Fibroblast of lung (primary cell): ENCODE measurements at regions not wholly inside any gene's neighbourhood (a gene's known extent, or its start where the extent isn't known, plus 50 kb on each side); places are given as distances from the start of the nearest gene placed in this dataset.

ENCODE experiments used
- DNase-seq, 2 donors: peaks; one replicate each; pipeline versions ENCODE4 v3.0.0 to v3.0.0-alpha.2; 2010; ENCODE audit warnings: low read depth in 2 of 2
- H2AFZ ChIP-seq: 2 replicates; pipeline ENCODE4 v1.5.1; 2012; ENCODE audit warnings: low read length, control low read depth, inconsistent platforms
- H3K27ac ChIP-seq: 2 replicates; pipeline ENCODE4 v1.5.1; 2011; ENCODE audit warnings: low read length, control low read depth; ENCODE audit not compliant: insufficient read depth
- H3K27me3 ChIP-seq: 2 replicates; pipeline ENCODE4 v1.5.1; 2011; ENCODE audit warnings: mild to moderate bottlenecking, low read length; ENCODE audit not compliant: control insufficient read depth, insufficient read depth
- H3K36me3 ChIP-seq: 2 replicates; pipeline ENCODE4 v1.5.1; 2011; ENCODE audit warnings: low read length; ENCODE audit not compliant: control insufficient read depth, insufficient read depth
- H3K4me1 ChIP-seq: 2 replicates; pipeline ENCODE4 v1.5.1; 2011; ENCODE audit warnings: low read length; ENCODE audit not compliant: control insufficient read depth, insufficient read depth; ENCODE audit errors: extremely low read depth
- H3K4me2 ChIP-seq: 2 replicates; pipeline ENCODE4 v1.5.1; 2011; ENCODE audit warnings: low read length, control low read depth; ENCODE audit not compliant: insufficient read depth; ENCODE audit errors: extremely low read depth
- H3K4me3 ChIP-seq, 4 experiments: fragments of 200-600 bp in 1 of 4; sonication (generic) in 1 of 4; replicated peaks in 1 of 4; 2 replicates each; pipeline ENCODE4 v1.5.1; 2011 to 2016; ENCODE audit warnings: low read length in 4 of 4, low read depth in 3 of 4, mild to moderate bottlenecking in 3 of 4, control low read depth in 2 of 4, inconsistent platforms in 1 of 4, mixed read lengths in 1 of 4; ENCODE audit not compliant: insufficient read depth in 1 of 4; ENCODE audit errors: control extremely low read depth in 1 of 4
- H3K79me2 ChIP-seq: 2 replicates; pipeline ENCODE4 v1.5.1; 2012; ENCODE audit warnings: mild to moderate bottlenecking, low read length, inconsistent platforms; ENCODE audit not compliant: control insufficient read depth, insufficient read depth
- H3K9ac ChIP-seq: 2 replicates; pipeline ENCODE4 v1.5.1; 2011; ENCODE audit warnings: mild to moderate bottlenecking, low read length, control low read depth; ENCODE audit not compliant: insufficient read depth
- H3K9me3 ChIP-seq: 2 replicates; pipeline ENCODE4 v1.5.1; 2012; ENCODE audit warnings: low read depth, low read length; ENCODE audit not compliant: control insufficient read depth, insufficient read depth
- H4K20me1 ChIP-seq: 2 replicates; pipeline ENCODE4 v1.5.1; 2011; ENCODE audit warnings: low read length; ENCODE audit not compliant: control insufficient read depth, insufficient read depth; ENCODE audit errors: extremely low read depth
- CTCF ChIP-seq, 2 donors: IDR thresholded peaks in 1 of 2; conservative IDR thresholded peaks in 1 of 2; 1 replicate in 1 of 2; 2 replicates in 1 of 2; pipeline ENCODE4 v1.5.1; 2011 to 2012; ENCODE audit warnings: low read length in 2 of 2, control low read depth in 1 of 2, inconsistent platforms in 1 of 2, low read depth in 1 of 2, mild to moderate bottlenecking in 1 of 2
- EZH2 ChIP-seq: IDR thresholded peaks from 2 replicates; pipeline ENCODE4 v1.5.1; 2012; ENCODE audit warnings: low read length, control low read depth, mild to moderate bottlenecking; ENCODE audit errors: missing control alignments

GRCh38 chr17:36756695-36757094 is 155.3 kb downstream of the MRM1 start:
- no peaks in the 10 kb centered on the region for H3K4me1 ChIP-seq

GRCh38 chr17:36760425-36760824 is 159.0 kb downstream of the MRM1 start:
- no peak for DNase-seq
- TF ChIP-seq EZH2 = no peak
- no peak for TF ChIP-seq CTCF (conservative IDR thresholded peaks at IDR 0.05 in 1 of 2, IDR thresholded peaks at IDR 0.05 in 1 of 2; ENCODE audit: low read depth in 1 of 2, low read length in 2 of 2)
- Histone ChIP-seq H3K4me3 (no peak overlapping the region), H3K9me3 (no peaks in the 10 kb centered on the region), H3K27me3 (no peaks in the 10 kb centered on the region), H3K4me1 (no peaks in the 10 kb centered on the region), H4K20me1 (no peaks in the 10 kb centered on the region), H3K4me2 (no peak overlapping the region), H3K27ac (no peak overlapping the region), H3K9ac (no peak overlapping the region), H3K36me3 (no peaks in the 10 kb centered on the region), H2AFZ (no peak overlapping the region), H3K79me2 (no peaks in the 10 kb centered on the region)

More at GRCh38 chr17:36756695-36757094, 155.3 kb downstream of the MRM1 start:
- H3K27me3 ChIP-seq = peaks cover 7% of the 10 kb centered on the region
- no peaks in the 10 kb centered on the region for H3K36me3 ChIP-seq
- H3K4me3 ChIP-seq = no peak overlapping the region
- H3K9ac ChIP-seq = no peak overlapping the region
- DNase-seq = no peak
- H4K20me1 ChIP-seq = no peaks in the 10 kb centered on the region
- no peak overlapping the region for H3K4me2 ChIP-seq
- no peaks in the 10 kb centered on the region for H3K79me2 ChIP-seq
- no peaks in the 10 kb centered on the region for H3K9me3 ChIP-seq
- H2AFZ ChIP-seq = no peak overlapping the region
- H3K27ac ChIP-seq = no peak overlapping the region
- TF ChIP-seq EZH2 (no peak), CTCF (conservative IDR thresholded peaks at IDR 0.05 in 1 of 2, IDR thresholded peaks at IDR 0.05 in 1 of 2; ENCODE audit: low read depth in 1 of 2, low read length in 2 of 2) (no peak)

GRCh38 chr17:36761203-36761950 is 160.0 kb downstream of the MRM1 start:
- no peak overlapping the region for H2AFZ ChIP-seq
- H3K9me3 ChIP-seq = no peaks in the 10 kb centered on the region
- H3K79me2 ChIP-seq = no peaks in the 10 kb centered on the region
- no peak overlapping the region for H3K9ac ChIP-seq
- H4K20me1 ChIP-seq = no peaks in the 10 kb centered on the region
- no peak overlapping the region for H3K4me3 ChIP-seq
- H3K27me3 ChIP-seq = no peaks in the 10 kb centered on the region
- DNase-seq = no peak
- H3K4me2 ChIP-seq = no peak overlapping the region
- no peak overlapping the region for H3K27ac ChIP-seq
- TF ChIP-seq EZH2 (no peak), CTCF (conservative IDR thresholded peaks at IDR 0.05 in 1 of 2, IDR thresholded peaks at IDR 0.05 in 1 of 2; ENCODE audit: low read depth in 1 of 2, low read length in 2 of 2) (no peak)
- H3K4me1 ChIP-seq = no peaks in the 10 kb centered on the region
- H3K36me3 ChIP-seq = no peaks in the 10 kb centered on the region
